Stimulated activated CD4-positive, alpha-beta T cell treated with anti-CD3 and anti-CD28 coated beads, Interleukin-15, amount 100 ng/mL, for 48 hours (primary cell): ENCODE measurements at regions not wholly inside any gene's neighbourhood (a gene's known extent, or its start where the extent isn't known, plus 50 kb on each side); places are given as distances from the start of the nearest gene placed in this dataset.
"Not testable (repeated sequence)": the region's sequence is repeated elsewhere in the genome, so short reads cannot be mapped to it uniquely, and the experiment has no call there.

Source experiments
- DNase-seq, 2 donors: peaks; one replicate each; pipeline ENCODE4 v3.0.0-alpha.2; 2020; ENCODE audit warnings: low read depth in 2 of 2

- DNase-seq, result no peak
Measured at GRCh38 chr15:66864871-66865281, 162.8 kb downstream of the SMAD6 start.

GRCh38 chr15:66865622-66866611 lies 163.9 kb downstream of the SMAD6 start:
- no peak for DNase-seq

- DNase-seq, result no peak
Measured at GRCh38 chr15:66866656-66867055, 164.6 kb downstream of the SMAD6 start.

- DNase-seq, result no peak
Measured at GRCh38 chr15:66868918-66869317, 166.9 kb downstream of the SMAD6 start.

GRCh38 chr15:66870880-66871388 lies 168.9 kb downstream of the SMAD6 start:
- no peak for DNase-seq

GRCh38 chr15:66872405-66872804 lies 170.4 kb downstream of the SMAD6 start:
- no peak for DNase-seq

GRCh38 chr15:66873331-66873730 lies 171.3 kb downstream of the SMAD6 start:
- not testable (repeated sequence) for DNase-seq

- no peak for DNase-seq
Measured at GRCh38 chr15:66873856-66874255, 171.8 kb downstream of the SMAD6 start.

- DNase-seq, result no peak
Measured at GRCh38 chr15:66875588-66876420, 173.8 kb downstream of the SMAD6 start.

GRCh38 chr15:66876421-66876730 lies 174.3 kb downstream of the SMAD6 start:
- DNase-seq, result no peak

GRCh38 chr15:66876731-66877476 lies 174.9 kb downstream of the SMAD6 start:
- no peak for DNase-seq

- DNase-seq, result no peak
Measured at GRCh38 chr15:66877477-66878271, 175.6 kb downstream of the SMAD6 start.

GRCh38 chr15:66878761-66879160 lies 176.7 kb downstream of the SMAD6 start:
- no peak for DNase-seq

- DNase-seq, result no peak
Measured at GRCh38 chr15:66879531-66880368, 177.7 kb downstream of the SMAD6 start.

- DNase-seq, result no peak
Measured at GRCh38 chr15:66880380-66881155, 178.5 kb downstream of the SMAD6 start.

- no peak for DNase-seq
Measured at GRCh38 chr15:66881173-66881905, 179.3 kb downstream of the SMAD6 start.

- DNase-seq, result no peak
Measured at GRCh38 chr15:66882251-66883020, 180.4 kb downstream of the SMAD6 start.
